Stimulated activated CD4-positive, alpha-beta T cell treated with anti-CD3 and anti-CD28 coated beads, Interleukin-12 subunit alpha, Interleukin-12 subunit beta, amount 100 ng/mL, for 4 hours (primary cell): ENCODE measurements at regions not wholly inside any gene's neighbourhood (a gene's known extent, or its start where the extent isn't known, plus 50 kb on each side); places are given as distances from the start of the nearest gene placed in this dataset.
"Not testable (repeated sequence)": the region's sequence is repeated elsewhere in the genome, so short reads cannot be mapped to it uniquely, and the experiment has no call there.

Source experiments
- DNase-seq: peaks from one replicate; pipeline ENCODE4 v3.0.0-alpha.2; 2020

DNA sequence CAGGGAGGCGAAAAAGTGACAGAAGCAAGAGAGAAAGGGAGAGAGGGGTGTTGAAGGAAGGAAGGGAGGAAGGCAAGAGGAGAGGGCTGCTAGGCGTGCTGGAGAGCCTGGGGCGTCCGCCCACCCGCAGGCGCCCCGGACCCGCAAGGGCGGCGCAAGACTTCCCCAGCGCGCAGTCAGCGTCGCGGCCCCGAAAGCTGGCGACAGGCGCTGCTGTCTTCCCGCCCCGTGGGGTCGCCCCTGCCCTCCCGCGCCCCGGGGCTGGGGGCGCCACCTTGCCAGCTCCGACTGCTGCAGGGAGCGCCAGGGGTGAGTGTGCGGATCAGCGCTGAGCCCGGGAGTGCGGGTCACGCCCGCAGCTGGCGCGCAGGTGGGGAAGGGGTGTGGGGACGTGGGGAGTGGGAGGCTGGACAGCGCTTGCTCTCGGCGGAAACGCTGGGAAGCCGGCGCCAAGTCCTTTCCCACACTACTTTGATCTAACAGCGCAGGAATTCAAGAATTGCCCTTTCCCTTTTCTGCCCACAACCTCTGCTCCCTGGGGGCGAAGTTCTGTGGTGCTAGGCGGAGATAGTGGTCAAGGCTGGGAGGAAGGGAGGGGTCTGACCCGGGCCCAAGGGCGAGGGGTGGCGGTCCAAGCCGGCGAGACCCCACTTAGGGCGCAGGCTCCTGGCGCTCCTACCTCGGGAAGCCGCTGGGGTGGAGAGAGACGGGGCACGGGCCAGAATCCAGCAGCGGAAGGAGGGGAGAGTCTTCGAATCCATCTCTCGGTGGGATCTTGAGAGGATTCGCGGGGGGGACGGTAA, 266.1 kb downstream of the CGGBP1 start, which contains the start of gene HTR1F:
Gene HTR1F (plus strand): TSS at position 173 of the 803 bp plus-strand sequence.
- DNase-seq, result no peak

DNA sequence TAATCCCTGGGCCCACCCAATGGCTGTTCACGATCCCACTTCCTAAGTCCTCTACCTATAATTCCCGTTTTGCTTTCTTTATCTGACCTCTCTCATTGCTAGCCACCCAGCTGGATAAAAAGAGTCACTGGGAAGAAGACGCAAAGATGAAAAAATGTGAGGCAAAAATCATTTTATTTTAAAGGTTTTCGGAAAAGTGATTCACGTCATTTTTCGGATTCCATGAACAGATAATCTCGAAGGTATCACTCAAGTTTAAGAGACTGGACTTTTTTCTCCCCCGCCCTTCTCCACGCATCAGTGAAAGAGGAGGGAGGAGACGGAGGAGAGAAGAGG, 266.6 kb downstream of the CGGBP1 start:
- DNase-seq, result no peak

GRCh38 chr3:87791248-87792027, 267.4 kb downstream of the CGGBP1 start:
- no peak for DNase-seq

DNA sequence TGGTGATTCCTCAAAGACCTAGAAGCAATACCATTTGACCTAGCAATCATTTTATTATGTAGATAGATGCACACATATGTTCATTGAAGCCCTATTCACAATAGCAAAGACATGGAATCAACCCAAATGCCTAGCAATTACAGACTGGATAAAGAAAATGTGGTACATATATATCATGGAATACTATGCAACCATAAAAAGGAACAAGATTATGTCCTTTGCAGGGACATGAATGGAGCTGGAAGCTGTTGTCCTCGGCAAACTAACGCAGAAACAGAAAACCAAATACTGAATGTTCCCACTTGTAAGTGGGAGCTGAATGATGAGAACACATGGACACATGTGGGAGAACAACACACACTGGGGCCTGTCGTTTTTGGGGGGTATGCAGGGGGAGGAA, 269.8 kb downstream of the CGGBP1 start:
- DNase-seq, result not testable (repeated sequence)

- DNase-seq, result no peak
These were observed 270.3 kb downstream of the CGGBP1 start for GRCh38 chr3:87788516-87788915.

GRCh38 chr3:87780811-87781210, 278.0 kb downstream of the CGGBP1 start:
- no peak for DNase-seq

DNA sequence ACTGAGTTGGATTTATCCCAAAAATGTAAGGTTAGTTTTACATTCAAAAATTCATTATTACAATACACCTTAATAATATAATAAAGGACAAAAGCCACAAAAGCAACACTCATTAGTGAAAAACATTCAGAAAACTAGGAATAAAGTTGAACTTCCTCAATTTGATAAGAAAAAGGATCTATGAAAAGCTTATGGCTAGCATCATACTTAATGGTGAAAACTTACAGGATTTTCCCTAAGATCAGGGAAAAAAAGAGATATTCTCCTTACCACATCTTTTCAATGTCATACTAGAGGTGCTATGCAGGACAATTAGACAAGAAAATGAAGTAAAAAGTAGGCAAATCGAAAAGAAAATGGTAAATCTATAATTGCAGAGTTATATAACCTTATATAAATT, 279.9 kb downstream of the CGGBP1 start:
- no peak for DNase-seq

- DNase-seq, result no peak
These were observed 287.2 kb downstream of the CGGBP1 start for GRCh38 chr3:87771337-87772192.

GRCh38 chr3:87766721-87767120, 292.1 kb downstream of the CGGBP1 start:
- DNase-seq, result no peak

GRCh38 chr3:87765256-87765655, 293.5 kb downstream of the CGGBP1 start:
- DNase-seq, result no peak

GRCh38 chr3:87761795-87762194, 297.0 kb downstream of the CGGBP1 start:
- no peak for DNase-seq

- no peak for DNase-seq
These were observed 297.5 kb downstream of the CGGBP1 start for GRCh38 chr3:87761341-87761740.

- DNase-seq, result no peak
These were observed 302.2 kb downstream of the CGGBP1 start for GRCh38 chr3:87756616-87757015.

- DNase-seq, result no peak
These were observed 303.0 kb downstream of the CGGBP1 start for GRCh38 chr3:87755852-87756251.

DNA sequence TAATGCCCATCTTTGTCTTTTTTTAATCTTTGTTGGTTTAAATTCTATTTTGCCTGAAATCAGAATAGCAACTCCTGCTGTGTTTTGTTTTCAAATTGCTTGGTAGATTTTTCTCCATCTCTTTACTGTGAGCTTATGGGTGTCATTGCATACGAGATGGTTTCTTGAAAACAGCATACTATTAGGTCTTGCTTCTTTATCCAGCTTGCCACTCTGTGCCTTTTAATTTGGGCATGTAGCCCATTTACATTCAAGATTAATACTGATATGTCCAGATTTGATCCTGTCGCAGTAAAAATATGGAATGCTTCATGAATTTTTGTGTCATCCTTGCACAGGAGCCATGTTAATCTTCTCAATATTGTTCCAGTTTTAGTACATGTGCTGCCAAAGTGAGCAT, 316.6 kb downstream of the CGGBP1 start:
- DNase-seq, result no peak

GRCh38 chr3:87740894-87741293, 317.9 kb downstream of the CGGBP1 start:
- DNase-seq, result not testable (repeated sequence)

GRCh38 chr3:87737817-87738216, 321.0 kb downstream of the CGGBP1 start:
- not testable (repeated sequence) for DNase-seq

GRCh38 chr3:87733671-87734367, 325.0 kb downstream of the CGGBP1 start:
- no peak for DNase-seq

- DNase-seq, result no peak
These were observed 326.5 kb downstream of the CGGBP1 start for GRCh38 chr3:87732294-87732693.

GRCh38 chr3:87727783-87728182, 331.0 kb downstream of the CGGBP1 start:
- DNase-seq, result no peak

- DNase-seq, result no peak
These were observed 339.7 kb downstream of the CGGBP1 start for GRCh38 chr3:87719060-87719459.

DNA sequence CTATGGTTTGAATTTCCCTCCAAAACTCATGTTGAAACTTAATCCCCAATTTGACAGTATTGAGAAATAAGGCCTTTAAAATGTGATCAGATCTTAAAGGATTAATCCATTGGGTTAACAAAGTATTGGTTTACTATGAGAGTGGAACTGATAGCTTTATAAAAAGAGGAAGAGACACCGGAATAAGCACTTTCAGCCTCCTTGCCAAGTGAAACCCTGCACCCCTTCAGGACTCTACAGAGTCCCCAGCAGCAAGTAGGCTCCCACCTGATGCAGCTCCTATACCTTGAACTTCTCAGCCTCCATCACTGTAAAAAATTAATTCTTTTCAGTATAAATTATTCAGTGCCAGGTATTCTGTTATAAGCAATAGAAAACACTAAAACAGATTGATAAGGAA, 348.3 kb downstream of the CGGBP1 start:
- no peak for DNase-seq

DNA sequence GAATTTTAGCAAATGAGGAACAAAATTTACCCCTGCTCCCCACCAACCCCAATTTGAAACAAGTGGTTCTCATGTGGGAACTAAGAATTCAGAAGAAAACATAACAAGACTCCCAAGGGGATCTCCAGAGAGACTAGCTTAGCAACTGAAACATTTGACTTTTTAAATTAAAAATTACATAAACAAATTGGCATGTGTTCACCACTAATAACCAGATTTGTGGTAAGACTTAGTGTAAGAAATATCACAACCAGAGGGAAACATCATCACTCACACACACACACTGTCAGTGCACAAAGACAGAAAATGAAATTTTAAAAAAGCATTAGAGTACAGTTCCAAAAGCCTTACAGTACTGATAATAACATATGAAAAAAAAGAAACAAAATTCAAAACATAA, 348.8 kb downstream of the CGGBP1 start:
- no peak for DNase-seq
